ENCODE measurements at regions not wholly inside any gene's neighbourhood (a gene's known extent, or its start where the extent isn't known, plus 50 kb on each side); places are given as distances from the start of the nearest gene placed in this dataset.

- Histone ChIP-seq H3K27me3 (replicated peaks in 1 of 2; ENCODE audit: control insufficient read depth in 2 of 2, insufficient read depth in 2 of 2, low read length in 1 of 2) (no peaks in the 10 kb centered on the region), H4K20me1 (ENCODE audit: control insufficient read depth, insufficient read depth) (no peaks in the 10 kb centered on the region), H3K9me3 (replicated peaks; ENCODE audit: control insufficient read depth, insufficient read depth, low read length) (no peaks in the 10 kb centered on the region), H3K79me2 (ENCODE audit: control insufficient read depth, insufficient read depth, low read length) (no peaks in the 10 kb centered on the region), H3K4me2 (ENCODE audit: control insufficient read depth, insufficient read depth) (no peak overlapping the region), H3K4me3 (no peak overlapping the region), H3K27ac (ENCODE audit: control insufficient read depth, insufficient read depth) (no peak overlapping the region), H3K4me1 (ENCODE audit: control insufficient read depth, insufficient read depth, low read length) (no peaks in the 10 kb centered on the region), H3K36me3 (ENCODE audit: control insufficient read depth in 2 of 2, insufficient read depth in 2 of 2, low read length in 1 of 2) (no peaks in the 10 kb centered on the region), H2AFZ (ENCODE audit: control insufficient read depth, low read depth, low read length) (no peak overlapping the region), H3K9ac (ENCODE audit: control insufficient read depth, insufficient read depth, low read length) (no peak overlapping the region)
- no TSS peak for BruUV-seq (replicated peaks)
- in situ Hi-C loops (cut with MboI), result no loop called here
- ChIA-PET POLR2A (no interaction called here), CTCF (no interaction called here), RAD21 (ENCODE audit: unreplicated experiment) (no interaction called here), SMC1A (ENCODE audit: uncharacterized antibody, unreplicated experiment) (no interaction called here)
- no peak for TF ChIP-seq MYC (IDR thresholded peaks at IDR 0.05; ENCODE audit: insufficient read depth, insufficient read length, insufficient replicate concordance, low read length, severe bottlenecking)
- TF ChIP-seq CHD1 (IDR thresholded peaks at IDR 0.05; ENCODE audit: low read depth, low read length), result no peak
- no peak for TF ChIP-seq ZSCAN29 (IDR thresholded peaks at IDR 0.05)
- TF ChIP-seq CBX3 (IDR thresholded peaks at IDR 0.05; ENCODE audit: borderline replicate concordance, low read depth), result no peak
- no peak for TF ChIP-seq NR2F1 (conservative IDR thresholded peaks at IDR 0.05)
- TF ChIP-seq RAD21 (IDR thresholded peaks at IDR 0.05; ENCODE audit: insufficient read depth, low read depth, low read length), result no peak
- no peak for TF ChIP-seq SUZ12 (IDR thresholded peaks at IDR 0.05; ENCODE audit: unreplicated experiment)
- no peak for TF ChIP-seq BCL11A (IDR thresholded peaks at IDR 0.05; ENCODE audit: low read depth, low read length)
- TF ChIP-seq EP300 (IDR thresholded peaks at IDR 0.05; ENCODE audit: borderline replicate concordance in 1 of 2, control insufficient read depth in 1 of 2, low read depth in 2 of 2, low read length in 2 of 2), result no peak
- no peak for TF ChIP-seq KLF5 (IDR thresholded peaks at IDR 0.05; ENCODE audit: partially characterized antibody)
- no peak for TF ChIP-seq SMARCA5 (IDR thresholded peaks at IDR 0.05)
- TF ChIP-seq SPI1 (IDR thresholded peaks at IDR 0.05; ENCODE audit: borderline replicate concordance, insufficient read depth, low read depth, low read length), result no peak
- no peak for TF ChIP-seq TARDBP (IDR thresholded peaks at IDR 0.05; ENCODE audit: borderline replicate concordance)
- TF ChIP-seq CHD2 (IDR thresholded peaks at IDR 0.05; ENCODE audit: borderline replicate concordance, low read depth, low read length), result no peak
- FAIRE-seq (no peak), DNase-seq (ENCODE audit: low read depth, low spot score) (no peak), ATAC-seq (no peak)
- 19% methylated on average over 3 of the region's 3 CpGs for WGBS (ENCODE audit: insufficient coverage, insufficient replicate concordance, low lambda C conversion rate, missing lambda C conversion rate)
- intact Hi-C loops (cut with micrococcal nuclease; ENCODE audit: unreplicated experiment), result no loop called here
Measured at GRCh38 chr5:118327389-118327788, 661.0 kb downstream of the DTWD2 start.

Data from GM12878 (cell line).